KG1 (cell line): ENCODE measurements at regions not wholly inside any gene's neighbourhood (a gene's known extent, or its start where the extent isn't known, plus 50 kb on each side); places are given as distances from the start of the nearest gene placed in this dataset.

Source experiments
- DNase-seq: peaks from one replicate; lab custom pipeline; 2025; lab: John Stamatoyannopoulos, UW

DNA sequence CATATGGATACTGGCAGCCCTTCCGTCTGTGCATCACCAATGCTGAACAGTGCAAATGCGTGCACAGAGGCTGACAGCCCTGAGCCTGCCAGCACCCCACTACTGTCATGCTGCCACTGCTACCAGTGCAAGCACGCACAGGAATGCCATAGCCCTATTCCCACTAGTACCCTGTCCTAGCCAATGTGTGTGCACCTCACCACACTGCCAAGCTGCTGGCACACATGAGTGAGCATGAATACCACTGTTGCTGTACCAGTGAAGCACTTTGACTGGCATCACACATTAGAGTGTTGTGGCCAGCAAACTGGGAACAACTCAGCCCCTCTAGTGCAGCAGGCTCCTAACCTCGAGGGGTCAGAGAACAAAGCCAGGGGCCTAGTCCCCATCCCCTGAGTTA is 102.9 kb upstream of the PCDH10 start:
- DNase-seq: no peak

DNA sequence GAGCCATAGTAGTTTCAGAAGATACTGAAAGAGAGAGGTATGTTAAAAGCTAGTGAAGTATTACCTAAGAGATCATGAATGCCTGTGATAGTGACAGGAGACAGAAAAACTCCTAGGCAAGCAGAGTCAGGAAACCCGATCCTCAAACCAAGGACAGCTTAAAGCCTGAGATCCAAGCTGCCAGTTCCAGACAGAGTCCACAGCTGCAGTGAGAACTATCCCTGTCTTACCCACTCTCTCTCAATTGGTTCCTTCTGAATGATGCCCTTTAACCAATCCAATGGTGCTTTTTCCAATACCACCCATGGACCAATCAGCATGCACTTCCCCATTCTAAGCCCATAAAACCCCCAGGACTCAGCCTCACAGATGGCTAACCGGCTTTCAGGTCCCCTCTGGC is 90.4 kb upstream of the PCDH10 start:
- no peak for DNase-seq

DNA sequence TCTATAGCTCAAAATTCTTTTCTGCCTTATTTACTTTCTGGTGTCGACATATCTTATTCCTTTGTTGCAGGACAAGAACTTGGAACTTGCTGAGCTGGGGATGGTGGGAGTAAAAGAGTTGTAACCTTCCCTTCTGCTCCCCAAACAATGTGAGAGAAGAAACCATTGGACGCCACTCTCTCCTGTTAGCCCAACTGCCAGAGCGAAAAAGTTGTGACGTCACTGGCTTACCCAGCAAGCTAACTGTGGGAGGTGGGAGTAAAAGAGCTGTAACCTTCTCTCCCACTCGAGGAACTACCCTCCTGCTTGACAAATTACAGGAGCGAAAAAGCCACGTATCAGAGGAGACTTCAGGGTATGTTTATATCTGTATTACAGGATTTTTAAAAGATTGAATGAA is 90.0 kb upstream of the PCDH10 start:
- DNase-seq: no peak

DNA sequence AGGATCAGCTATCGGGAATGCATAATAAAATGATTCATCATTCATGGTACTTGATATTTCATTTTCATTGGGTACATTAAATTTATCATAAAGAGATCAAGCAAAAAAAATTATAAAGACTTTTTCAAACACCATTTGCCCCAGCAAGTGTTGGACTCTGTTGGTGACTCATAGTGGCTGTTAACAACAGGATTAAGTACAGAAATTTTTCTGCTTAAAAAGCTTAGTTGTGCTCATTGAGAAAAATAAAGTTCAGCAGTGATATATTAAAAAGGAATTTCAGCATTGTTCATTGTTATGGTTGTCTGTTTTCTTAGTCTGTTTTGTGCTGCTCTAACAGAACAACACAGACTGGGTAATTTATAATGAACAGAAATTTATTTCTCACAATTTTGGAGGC is 86.2 kb upstream of the PCDH10 start:
- no peak for DNase-seq

DNA sequence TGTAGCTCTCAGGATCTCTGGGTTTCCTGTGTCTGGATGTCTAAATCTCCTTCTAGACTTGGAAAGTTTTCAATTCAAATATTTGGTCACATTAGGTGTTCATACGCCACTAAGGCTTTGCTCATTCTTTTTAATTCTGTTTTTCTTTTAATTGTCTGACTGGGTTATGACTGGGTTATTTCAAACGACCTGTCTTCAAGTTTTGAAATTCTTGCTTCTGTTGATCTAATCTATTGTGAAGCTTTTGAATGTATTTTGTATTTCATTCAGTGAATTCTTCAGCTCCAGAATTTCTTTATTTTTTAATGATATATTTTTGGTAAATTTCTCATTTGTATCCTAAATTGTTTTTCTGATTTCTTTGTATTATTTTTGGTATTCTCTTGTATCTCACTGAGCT is 81.0 kb upstream of the PCDH10 start:
- no peak for DNase-seq

DNA sequence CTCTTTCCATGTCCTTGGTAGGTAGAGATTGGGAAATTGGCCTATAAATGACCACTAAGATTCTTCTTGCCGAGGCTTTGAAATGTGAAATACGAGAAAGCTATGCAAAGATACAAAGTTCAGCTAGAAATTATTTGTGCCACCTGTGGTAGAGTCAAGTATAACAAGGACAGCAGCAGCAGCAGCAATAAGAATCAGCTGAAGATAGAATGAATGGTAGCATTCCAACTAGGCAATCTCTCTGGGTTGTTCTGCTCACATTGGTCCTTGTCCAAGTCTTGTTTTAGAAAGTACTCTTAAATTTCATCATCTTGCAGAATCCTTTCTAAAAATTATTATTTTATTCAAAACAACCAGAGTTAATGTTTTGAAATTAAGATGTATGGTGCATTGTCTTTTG is 67.8 kb upstream of the PCDH10 start:
- DNase-seq: no peak

DNA sequence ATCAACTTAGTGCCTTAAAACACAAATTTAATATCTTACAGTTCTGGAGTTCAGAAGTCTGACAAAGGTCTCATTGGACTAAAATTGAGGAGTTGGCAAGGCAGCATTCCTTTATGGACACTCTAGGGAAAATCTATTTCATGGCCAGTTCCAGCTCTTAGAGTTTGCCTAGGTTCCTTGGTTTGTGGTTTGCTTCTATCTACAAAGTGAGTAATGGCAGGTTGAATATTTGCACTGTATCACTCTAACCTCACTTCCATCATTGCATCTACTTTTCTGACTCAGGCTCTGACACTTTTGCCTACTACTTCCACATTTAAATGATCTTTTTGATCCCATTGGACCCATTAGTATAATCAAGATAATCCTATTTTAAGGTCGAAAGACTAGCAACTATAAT is 64.7 kb upstream of the PCDH10 start:
- DNase-seq: no peak

DNA sequence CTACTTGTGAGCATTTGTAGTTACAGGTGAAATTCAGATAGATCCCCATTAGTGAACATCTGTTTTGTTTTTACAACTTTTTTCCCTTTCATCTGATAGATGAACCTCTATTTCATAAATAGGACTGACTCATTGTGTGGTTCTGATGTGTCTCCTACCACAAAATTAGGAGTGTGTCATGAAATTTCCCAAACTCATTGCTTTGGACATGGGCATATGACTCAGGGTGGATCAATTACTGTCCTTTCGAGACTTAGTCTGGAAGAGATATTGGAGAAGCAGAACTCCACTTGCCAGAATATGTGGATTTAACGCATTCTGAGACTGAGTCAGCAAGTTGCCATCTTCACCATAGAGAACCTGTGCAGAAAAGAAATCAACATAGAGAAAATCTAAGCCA is 53.5 kb upstream of the PCDH10 start:
- DNase-seq: no peak

DNA sequence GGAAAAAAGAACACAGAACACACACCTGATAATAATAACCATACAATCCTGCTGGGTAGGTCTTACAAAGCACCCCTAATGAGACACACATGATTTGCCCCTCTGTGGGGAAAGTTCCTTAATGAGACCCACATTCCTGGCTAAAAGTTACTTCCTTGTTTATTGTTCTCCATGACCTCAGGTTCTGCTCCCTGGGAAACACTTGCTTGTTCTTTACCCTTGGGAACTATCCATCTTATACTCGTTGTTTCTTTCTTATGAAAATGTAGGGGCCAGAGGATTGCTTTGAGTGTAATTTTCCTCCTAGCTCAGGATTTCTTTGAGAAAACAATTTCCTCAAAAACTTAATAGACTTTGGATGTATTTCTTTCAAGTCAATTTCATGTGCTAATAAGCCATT is 52.1 kb upstream of the PCDH10 start:
- DNase-seq: no peak
